Amniotic epithelial cell (primary cell): ENCODE measurements at regions not wholly inside any gene's neighbourhood (a gene's known extent, or its start where the extent isn't known, plus 50 kb on each side); places are given as distances from the start of the nearest gene placed in this dataset.

Source experiments
- DNase-seq: peaks from one replicate; pipeline ENCODE4 v3.0.0-alpha.2; 2010; ENCODE audit warnings: low read depth

GRCh38 chr14:25150934-25151790 is 101.2 kb upstream of the STXBP6 start:
- DNase-seq = peak; percentile 77

- DNase-seq = peak; percentile 49
Measured at GRCh38 chr14:25150401-25150800, 100.5 kb upstream of the STXBP6 start.

GRCh38 chr14:25140411-25140810 is 90.5 kb upstream of the STXBP6 start:
- no peak for DNase-seq

GRCh38 chr14:25136811-25137210 is 86.9 kb upstream of the STXBP6 start:
- no peak for DNase-seq

- no peak for DNase-seq
Measured at GRCh38 chr14:25134184-25134583, 84.2 kb upstream of the STXBP6 start.

- DNase-seq = peak; percentile 67
Measured at GRCh38 chr14:25132732-25133422, 82.9 kb upstream of the STXBP6 start.

- no peak for DNase-seq
Measured at GRCh38 chr14:25132094-25132493, 82.1 kb upstream of the STXBP6 start.

GRCh38 chr14:25122843-25123242 is 72.9 kb upstream of the STXBP6 start:
- DNase-seq = no peak

GRCh38 chr14:25122211-25122610 is 72.3 kb upstream of the STXBP6 start:
- peak; percentile 49 for DNase-seq

GRCh38 chr14:25121337-25122129 is 71.6 kb upstream of the STXBP6 start:
- peak; percentile 87 for DNase-seq

- DNase-seq = no peak
Measured at GRCh38 chr14:25120261-25120660, 70.3 kb upstream of the STXBP6 start.

GRCh38 chr14:25118671-25119070 is 68.7 kb upstream of the STXBP6 start:
- peak; percentile 41 for DNase-seq

GRCh38 chr14:25117342-25117741 is 67.4 kb upstream of the STXBP6 start:
- DNase-seq = no peak

GRCh38 chr14:25116607-25117006 is 66.7 kb upstream of the STXBP6 start:
- peak; percentile 62 for DNase-seq

- no peak for DNase-seq
Measured at GRCh38 chr14:25113394-25113793, 63.4 kb upstream of the STXBP6 start.

GRCh38 chr14:25111061-25111601 is 61.2 kb upstream of the STXBP6 start:
- DNase-seq = peak; percentile 99

- DNase-seq = no peak
Measured at GRCh38 chr14:25110106-25110505, 60.2 kb upstream of the STXBP6 start.

GRCh38 chr14:25108959-25109358 is 59.0 kb upstream of the STXBP6 start:
- no peak for DNase-seq

GRCh38 chr14:25108291-25108690 is 58.3 kb upstream of the STXBP6 start:
- DNase-seq = no peak

GRCh38 chr14:25103820-25104219 is 53.9 kb upstream of the STXBP6 start:
- no peak for DNase-seq

- no peak for DNase-seq
Measured at GRCh38 chr14:25103271-25103670, 53.3 kb upstream of the STXBP6 start.

GRCh38 chr14:25102788-25103187 is 52.8 kb upstream of the STXBP6 start:
- no peak for DNase-seq
